ENCODE measurements at regions not wholly inside any gene's neighbourhood (a gene's known extent, or its start where the extent isn't known, plus 50 kb on each side); places are given as distances from the start of the nearest gene placed in this dataset.

- no peak for DNase-seq (ENCODE audit: low read depth, low spot score)
Measured at GRCh38 chr4:138925495-138925894, 90.1 kb upstream of the NOCT start.

- no peak for DNase-seq (ENCODE audit: low read depth, low spot score)
Measured at GRCh38 chr4:138919094-138919936, 96.3 kb upstream of the NOCT start.

- DNase-seq (ENCODE audit: low read depth, low spot score): no peak
Measured at GRCh38 chr4:138918169-138918869, 97.3 kb upstream of the NOCT start.

GRCh38 chr4:138916763-138917162 is 98.8 kb upstream of the NOCT start:
- DNase-seq (ENCODE audit: low read depth, low spot score): no peak

GRCh38 chr4:138915756-138916155 is 99.8 kb upstream of the NOCT start:
- DNase-seq (ENCODE audit: low read depth, low spot score): no peak

- no peak for DNase-seq (ENCODE audit: low read depth, low spot score)
Measured at GRCh38 chr4:138912704-138913340, 102.8 kb upstream of the NOCT start.

GRCh38 chr4:138911909-138912703 is 103.5 kb upstream of the NOCT start:
- no peak for DNase-seq (ENCODE audit: low read depth, low spot score)

GRCh38 chr4:138910914-138911336 is 104.7 kb upstream of the NOCT start:
- DNase-seq (ENCODE audit: low read depth, low spot score): no peak

GRCh38 chr4:138910195-138910913 is 105.2 kb upstream of the NOCT start:
- no peak for DNase-seq (ENCODE audit: low read depth, low spot score)

GRCh38 chr4:138909587-138909986 is 106.0 kb upstream of the NOCT start:
- no peak for DNase-seq (ENCODE audit: low read depth, low spot score)

- DNase-seq (ENCODE audit: low read depth, low spot score): no peak
Measured at GRCh38 chr4:138908134-138908533, 107.4 kb upstream of the NOCT start.

- DNase-seq (ENCODE audit: low read depth, low spot score): no peak
Measured at GRCh38 chr4:138907174-138907573, 108.4 kb upstream of the NOCT start.

GRCh38 chr4:138904793-138905192 is 110.8 kb upstream of the NOCT start:
- no peak for DNase-seq (ENCODE audit: low read depth, low spot score)

GRCh38 chr4:138903185-138903584 is 112.4 kb upstream of the NOCT start:
- DNase-seq (ENCODE audit: low read depth, low spot score): no peak

GRCh38 chr4:138902705-138903104 is 112.9 kb upstream of the NOCT start:
- no peak for DNase-seq (ENCODE audit: low read depth, low spot score)

- no peak for DNase-seq (ENCODE audit: low read depth, low spot score)
Measured at GRCh38 chr4:138901177-138901576, 114.4 kb upstream of the NOCT start.

GRCh38 chr4:138899999-138900398 is 115.6 kb upstream of the NOCT start:
- no peak for DNase-seq (ENCODE audit: low read depth, low spot score)

- DNase-seq (ENCODE audit: low read depth, low spot score): no peak
Measured at GRCh38 chr4:138898282-138898681, 117.3 kb upstream of the NOCT start.

GRCh38 chr4:138897811-138898226 is 117.8 kb upstream of the NOCT start:
- DNase-seq (ENCODE audit: low read depth, low spot score): no peak

- no peak for DNase-seq (ENCODE audit: low read depth, low spot score)
Measured at GRCh38 chr4:138894709-138895108, 120.9 kb upstream of the NOCT start.

GRCh38 chr4:138894011-138894410 is 121.6 kb upstream of the NOCT start:
- DNase-seq (ENCODE audit: low read depth, low spot score): no peak
